Choroid plexus epithelial cell (primary cell): ENCODE measurements at regions not wholly inside any gene's neighbourhood (a gene's known extent, or its start where the extent isn't known, plus 50 kb on each side); places are given as distances from the start of the nearest gene placed in this dataset.
"Not testable (repeated sequence)": the region's sequence is repeated elsewhere in the genome, so short reads cannot be mapped to it uniquely, and the experiment has no call there.

Experiments used
- DNase-seq: peaks from one replicate; pipeline ENCODE4 v3.0.0-alpha.2; 2010; ENCODE audit warnings: low read depth
- H3K4me3 ChIP-seq: 2 replicates; pipeline ENCODE4 v1.5.1; 2011; ENCODE audit warnings: low read depth, mild to moderate bottlenecking, control low read depth, low read length, moderate library complexity
- TF ChIP-seq, protein P1 (sequence below): conservative IDR thresholded peaks from 2 replicates; pipeline ENCODE4 v1.5.1; 2011; ENCODE audit warnings: low read depth, mild to moderate bottlenecking, control low read depth, inconsistent platforms, low read length, moderate library complexity

DNA sequence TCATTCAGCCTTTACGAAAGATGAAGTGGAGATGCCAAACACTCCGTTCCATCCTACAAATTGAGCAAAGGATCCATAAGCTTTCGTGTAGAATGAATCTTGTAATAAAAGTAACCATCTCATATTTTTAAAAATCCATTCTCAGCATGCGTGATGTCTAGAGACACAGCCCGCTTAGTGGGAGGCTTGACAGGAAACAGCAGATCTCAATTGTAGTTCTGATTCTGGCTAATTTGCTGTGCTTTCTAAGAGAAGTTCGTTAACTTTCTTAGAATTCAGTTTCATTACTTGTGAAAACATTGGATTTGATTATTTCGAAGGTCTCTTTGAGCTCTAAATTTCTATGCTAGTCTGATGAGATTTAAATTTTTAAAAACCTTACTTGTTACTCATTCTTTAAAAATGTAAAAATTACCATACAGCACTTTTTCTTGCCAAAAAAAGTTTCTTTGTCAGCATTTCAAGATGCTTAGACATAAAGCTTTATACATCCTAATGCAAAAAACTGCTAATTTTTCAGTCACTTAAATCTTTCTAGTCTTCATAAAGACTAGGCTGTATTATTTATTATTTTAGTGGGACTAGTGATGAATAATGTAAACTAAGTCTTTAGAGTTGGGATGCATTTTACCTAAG is 66.9 kb upstream of the NEIL3 start:
- TF ChIP-seq, protein P1, sequence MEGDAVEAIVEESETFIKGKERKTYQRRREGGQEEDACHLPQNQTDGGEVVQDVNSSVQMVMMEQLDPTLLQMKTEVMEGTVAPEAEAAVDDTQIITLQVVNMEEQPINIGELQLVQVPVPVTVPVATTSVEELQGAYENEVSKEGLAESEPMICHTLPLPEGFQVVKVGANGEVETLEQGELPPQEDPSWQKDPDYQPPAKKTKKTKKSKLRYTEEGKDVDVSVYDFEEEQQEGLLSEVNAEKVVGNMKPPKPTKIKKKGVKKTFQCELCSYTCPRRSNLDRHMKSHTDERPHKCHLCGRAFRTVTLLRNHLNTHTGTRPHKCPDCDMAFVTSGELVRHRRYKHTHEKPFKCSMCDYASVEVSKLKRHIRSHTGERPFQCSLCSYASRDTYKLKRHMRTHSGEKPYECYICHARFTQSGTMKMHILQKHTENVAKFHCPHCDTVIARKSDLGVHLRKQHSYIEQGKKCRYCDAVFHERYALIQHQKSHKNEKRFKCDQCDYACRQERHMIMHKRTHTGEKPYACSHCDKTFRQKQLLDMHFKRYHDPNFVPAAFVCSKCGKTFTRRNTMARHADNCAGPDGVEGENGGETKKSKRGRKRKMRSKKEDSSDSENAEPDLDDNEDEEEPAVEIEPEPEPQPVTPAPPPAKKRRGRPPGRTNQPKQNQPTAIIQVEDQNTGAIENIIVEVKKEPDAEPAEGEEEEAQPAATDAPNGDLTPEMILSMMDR: no peak
- DNase-seq: no peak
- no peak overlapping the region for H3K4me3 ChIP-seq

GRCh38 chr4:177246641-177247584 is 62.8 kb upstream of the NEIL3 start:
- peak; percentile 26 for DNase-seq
- no peak overlapping the region for H3K4me3 ChIP-seq
- TF ChIP-seq, protein P1: no peak

DNA sequence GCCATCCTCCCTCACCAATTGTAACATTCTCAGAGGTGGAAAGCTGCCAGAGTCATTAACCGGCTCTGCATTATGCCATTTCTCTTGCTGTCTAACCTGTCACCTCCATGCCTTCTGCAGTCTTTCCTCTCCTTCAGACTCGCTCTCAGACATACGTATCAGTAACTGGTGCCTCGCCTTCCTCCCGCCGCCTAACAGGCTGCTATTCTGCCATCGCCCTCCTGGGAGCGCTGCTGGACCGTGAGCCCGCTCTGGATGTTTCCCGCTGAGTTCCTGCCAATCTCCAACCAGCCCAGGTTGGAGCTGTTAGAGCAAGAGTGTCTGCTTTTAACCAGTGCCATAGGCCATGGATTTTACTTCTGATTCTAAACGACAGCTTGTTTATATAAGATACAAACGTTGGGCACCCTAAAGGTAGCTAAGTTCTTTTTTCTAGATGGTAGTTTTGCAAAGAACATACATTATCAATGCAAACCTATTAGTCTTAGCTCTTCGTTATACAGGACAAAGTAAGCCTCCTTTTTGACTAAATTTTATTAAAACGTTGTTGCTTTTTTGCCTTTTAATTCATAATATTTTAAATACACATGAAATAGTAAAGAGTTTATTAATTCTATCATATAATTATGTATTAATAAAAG is 59.5 kb upstream of the NEIL3 start:
- TF ChIP-seq, protein P1: peak; percentile 100
- H3K4me3 ChIP-seq: no peak overlapping the region
- DNase-seq: peak; percentile 79

DNA sequence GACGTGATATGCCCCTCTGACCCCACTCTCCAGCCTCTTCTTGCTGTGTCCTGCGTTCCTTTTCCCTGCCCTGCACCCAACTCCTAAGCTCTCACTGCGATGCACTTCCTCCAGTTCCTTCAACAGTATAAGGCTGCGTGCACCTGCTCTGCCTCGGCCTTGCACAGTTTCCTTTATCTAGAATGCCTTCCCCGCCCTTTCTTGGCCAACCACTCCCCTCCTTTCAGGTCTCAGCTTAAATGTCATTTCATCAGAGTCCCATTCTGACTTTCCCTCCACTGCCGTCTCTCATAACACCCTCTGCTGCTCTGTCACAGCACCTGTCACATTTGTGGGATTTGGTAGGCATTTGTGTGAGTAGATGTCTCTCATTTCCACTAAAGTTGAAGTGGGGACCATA is 58.4 kb upstream of the NEIL3 start:
- TF ChIP-seq, protein P1: no peak
- no peak for DNase-seq
- no peak overlapping the region for H3K4me3 ChIP-seq

- no peak for DNase-seq
- no peak overlapping the region for H3K4me3 ChIP-seq
- TF ChIP-seq, protein P1: no peak
Measured at GRCh38 chr4:177255359-177255758, 54.3 kb upstream of the NEIL3 start.

DNA sequence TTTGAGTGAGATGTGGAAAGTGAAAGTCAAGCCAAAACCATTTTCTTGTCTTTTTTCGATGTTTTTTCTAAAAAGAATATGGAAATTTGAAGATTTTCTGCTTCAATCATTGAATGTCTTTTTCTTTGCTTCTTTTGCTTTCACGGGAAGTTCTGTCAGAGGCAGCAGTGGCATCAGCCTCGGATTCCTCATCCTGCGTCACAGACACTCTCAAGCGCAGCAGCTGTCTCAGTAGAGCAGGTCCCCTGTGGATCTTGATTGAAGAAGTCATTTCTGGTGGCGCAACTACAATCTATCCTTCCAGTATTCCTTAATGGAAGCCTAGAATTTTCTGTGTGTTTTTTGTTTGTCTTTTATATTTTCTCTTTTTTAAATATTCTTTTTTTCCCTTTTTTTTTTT is 52.7 kb upstream of the NEIL3 start:
- H3K4me3 ChIP-seq: no peak overlapping the region
- TF ChIP-seq, protein P1: no peak
- no peak for DNase-seq

DNA sequence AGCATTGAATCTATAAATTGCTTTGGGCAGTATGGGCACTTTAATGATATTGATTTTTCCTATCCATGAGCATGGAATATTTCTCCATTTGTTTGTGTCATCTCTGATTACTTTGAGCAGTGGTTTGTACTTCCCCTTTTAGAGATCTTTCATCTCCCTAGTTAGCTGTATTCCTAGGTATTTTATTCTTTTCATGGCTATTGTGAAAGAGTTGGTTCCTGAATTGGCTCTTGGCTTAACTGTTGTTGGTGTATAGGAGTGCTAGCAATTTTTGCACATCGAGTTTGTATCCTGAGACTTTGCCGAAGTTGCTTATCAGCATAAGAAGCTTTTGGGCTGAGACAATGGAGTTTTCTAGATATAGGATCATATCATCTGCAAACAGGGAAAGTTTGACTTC is 50.2 kb upstream of the NEIL3 start:
- not testable (repeated sequence) for DNase-seq, H3K4me3 ChIP-seq
